ENCODE measurements at regions not wholly inside any gene's neighbourhood (a gene's known extent, or its start where the extent isn't known, plus 50 kb on each side); places are given as distances from the start of the nearest gene placed in this dataset.
"Not testable (repeated sequence)": the region's sequence is repeated elsewhere in the genome, so short reads cannot be mapped to it uniquely, and the experiment has no call there.

GRCh38 chr7:35940695-35941094 lies 139.8 kb downstream of the SEPTIN7 start:
- not testable (repeated sequence) for H3K36me3 Mint-ChIP-seq; ATAC-seq; H3K9me3 Mint-ChIP-seq; DNase-seq (ENCODE audit: low spot score in 2 of 2); H3K27ac Mint-ChIP-seq

DNA sequence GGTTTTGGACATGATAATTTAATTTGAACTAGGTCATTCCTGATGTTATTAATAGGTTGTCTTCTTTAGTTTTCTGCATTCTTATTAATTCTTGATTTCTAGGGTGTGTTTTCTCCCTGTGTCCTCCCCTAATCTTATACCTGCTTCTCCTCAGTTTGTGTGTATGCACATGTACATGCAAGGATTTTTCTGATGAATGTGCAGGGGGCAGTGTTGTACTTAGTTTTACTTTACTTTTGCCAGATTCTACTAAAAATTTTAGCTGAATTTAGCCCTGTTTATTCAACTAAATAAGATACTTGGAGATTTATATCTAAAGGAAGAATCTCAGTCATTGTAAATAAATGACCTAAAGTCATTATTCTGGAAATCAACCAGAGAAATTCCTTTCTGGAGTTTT lies 144.8 kb downstream of the SEPTIN7 start:
- not testable (repeated sequence) for ATAC-seq; DNase-seq (ENCODE audit: low spot score in 2 of 2); H3K9me3 Mint-ChIP-seq; H3K36me3 Mint-ChIP-seq; H3K27ac Mint-ChIP-seq

GRCh38 chr7:35955735-35956134 lies 154.9 kb downstream of the SEPTIN7 start:
- DNase-seq (ENCODE audit: low spot score in 2 of 2); ATAC-seq; H3K27ac Mint-ChIP-seq; H3K9me3 Mint-ChIP-seq; H3K36me3 Mint-ChIP-seq: not testable (repeated sequence)

DNA sequence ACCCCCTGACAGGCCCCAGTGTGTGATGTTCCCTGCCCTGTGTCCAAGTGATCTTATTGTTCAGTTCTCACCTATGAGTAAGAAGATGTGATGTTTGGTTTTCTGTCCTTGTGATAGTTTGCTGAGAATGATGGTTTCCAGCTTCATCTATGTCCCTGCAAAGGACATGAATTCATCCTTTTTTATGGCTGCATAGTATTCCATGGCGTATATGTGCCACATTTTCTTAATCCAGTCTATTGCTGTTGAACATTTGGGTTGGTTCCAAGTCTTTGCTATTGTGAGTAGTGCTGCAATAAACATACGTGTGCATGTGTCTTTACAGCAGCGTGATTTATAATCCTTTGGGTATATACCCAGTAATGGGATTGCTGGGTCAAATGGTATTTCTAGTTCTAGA lies 156.1 kb downstream of the SEPTIN7 start:
- H3K9me3 Mint-ChIP-seq; ATAC-seq; DNase-seq (ENCODE audit: low spot score in 2 of 2): not testable (repeated sequence)

DNA sequence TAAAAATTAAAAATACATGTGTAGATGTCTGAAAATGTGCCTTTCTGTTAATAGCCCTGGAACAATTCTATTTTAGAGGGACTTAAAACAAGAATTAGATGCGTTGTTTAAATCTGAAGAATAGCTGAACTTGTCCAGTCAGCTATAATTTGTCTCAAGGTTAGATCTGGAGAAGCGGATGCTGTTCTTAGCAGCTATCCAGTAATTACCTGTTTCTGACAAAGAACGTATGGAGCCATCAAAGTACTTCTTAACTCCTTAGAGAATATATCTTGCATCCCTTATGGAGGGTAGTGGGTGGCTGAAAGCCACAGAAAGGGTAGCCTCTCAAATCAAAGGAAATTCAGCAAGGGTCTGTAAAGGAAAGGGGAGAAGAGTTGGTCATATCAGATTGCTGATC lies 160.4 kb downstream of the SEPTIN7 start:
- H3K36me3 Mint-ChIP-seq; H3K27ac Mint-ChIP-seq; DNase-seq (ENCODE audit: low spot score in 2 of 2); H3K9me3 Mint-ChIP-seq; ATAC-seq: not testable (repeated sequence)

More for the DNA sequence above, 156.1 kb downstream of the SEPTIN7 start:
- not testable (repeated sequence) for H3K36me3 Mint-ChIP-seq, H3K27ac Mint-ChIP-seq

GRCh38 chr7:35962607-35963006 lies 161.8 kb downstream of the SEPTIN7 start:
- not testable (repeated sequence) for DNase-seq (ENCODE audit: low spot score in 2 of 2); H3K9me3 Mint-ChIP-seq; ATAC-seq; H3K27ac Mint-ChIP-seq; H3K36me3 Mint-ChIP-seq

DNA sequence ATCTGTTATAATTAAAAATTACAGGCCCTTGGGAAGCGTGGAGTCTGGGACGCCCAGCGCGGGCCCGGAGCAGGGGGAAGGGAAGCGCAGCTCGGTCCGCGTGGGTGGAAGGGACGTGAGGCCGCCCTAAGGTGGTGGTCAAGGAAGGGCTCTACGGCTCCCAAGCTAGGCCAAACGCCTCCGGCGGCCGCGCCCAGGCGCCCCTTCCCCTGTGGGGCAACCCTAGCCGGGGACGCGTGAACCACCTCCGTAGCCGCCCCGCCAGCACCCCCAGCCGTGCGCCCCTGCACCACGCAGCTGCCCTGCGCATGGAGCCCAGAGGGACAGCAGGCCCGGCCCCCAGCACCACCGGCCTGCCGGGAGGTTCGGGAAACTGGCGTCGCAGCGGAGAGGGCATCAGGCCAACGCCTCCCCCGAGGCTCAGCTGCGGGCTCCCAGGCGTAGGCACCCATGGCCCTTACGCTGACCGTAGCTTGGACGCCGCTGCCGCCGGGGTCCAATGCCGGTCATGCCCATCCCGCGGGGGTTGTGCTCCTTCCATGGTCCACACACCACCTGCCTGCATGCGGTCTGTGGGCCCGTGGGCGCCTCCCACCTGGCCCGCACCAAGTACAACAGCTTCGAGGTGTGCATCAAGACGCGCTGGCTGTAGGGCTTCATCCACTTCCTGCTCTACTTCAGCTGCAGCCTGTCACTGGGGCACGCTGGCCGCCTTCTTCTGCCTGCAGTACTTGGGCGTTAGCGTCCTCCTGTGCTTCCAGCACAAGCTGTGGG lies 166.7 kb downstream of the SEPTIN7 start:
- DNase-seq (ENCODE audit: low spot score in 2 of 2): no peak

DNA sequence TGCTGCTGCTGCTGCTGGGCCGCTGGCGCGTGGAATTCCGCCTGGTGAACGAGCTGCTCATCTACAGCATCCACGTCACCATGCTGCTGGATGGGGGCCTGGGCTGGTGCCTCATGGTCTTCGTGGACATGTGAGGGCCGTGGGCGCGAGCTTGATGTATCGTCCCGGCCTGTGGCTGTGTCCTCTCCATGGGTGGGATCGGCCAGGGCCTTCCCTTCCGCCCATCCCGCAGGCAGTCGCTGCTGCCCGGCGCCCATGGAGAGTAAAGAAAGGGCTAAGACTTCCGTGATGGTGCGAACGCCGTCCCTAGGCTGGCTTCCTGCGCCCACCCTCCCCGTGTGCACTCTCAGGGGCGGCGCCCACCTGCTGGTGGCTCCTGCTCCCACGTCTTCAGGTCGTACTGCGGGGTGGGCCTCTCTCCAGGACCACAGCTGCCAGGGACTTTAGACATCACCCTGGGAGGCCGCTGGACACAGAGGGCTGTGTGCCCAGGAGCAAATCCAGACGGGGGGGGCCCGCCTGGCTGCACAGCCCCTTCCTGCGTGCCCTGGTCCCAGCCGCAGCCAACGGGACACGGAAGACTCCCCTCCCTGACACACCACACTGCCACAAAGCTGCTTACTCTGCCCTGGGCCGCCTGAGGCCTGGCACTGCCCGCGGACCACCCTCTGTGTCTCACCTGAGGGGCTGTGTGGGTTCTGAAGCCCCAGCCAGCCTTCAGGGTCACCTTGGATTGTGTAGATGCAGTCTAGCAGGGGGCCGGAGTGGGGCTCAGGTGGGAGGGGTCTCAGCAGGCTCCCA lies 167.5 kb downstream of the SEPTIN7 start:
- DNase-seq (ENCODE audit: low spot score in 2 of 2): no peak

More for the DNA sequence above, 166.7 kb downstream of the SEPTIN7 start:
- no peaks in the 10 kb centered on the region for H3K36me3 Mint-ChIP-seq
- H3K9me3 Mint-ChIP-seq: no peaks in the 10 kb centered on the region
- H3K27ac Mint-ChIP-seq: no peak overlapping the region
- no peak for ATAC-seq

DNA sequence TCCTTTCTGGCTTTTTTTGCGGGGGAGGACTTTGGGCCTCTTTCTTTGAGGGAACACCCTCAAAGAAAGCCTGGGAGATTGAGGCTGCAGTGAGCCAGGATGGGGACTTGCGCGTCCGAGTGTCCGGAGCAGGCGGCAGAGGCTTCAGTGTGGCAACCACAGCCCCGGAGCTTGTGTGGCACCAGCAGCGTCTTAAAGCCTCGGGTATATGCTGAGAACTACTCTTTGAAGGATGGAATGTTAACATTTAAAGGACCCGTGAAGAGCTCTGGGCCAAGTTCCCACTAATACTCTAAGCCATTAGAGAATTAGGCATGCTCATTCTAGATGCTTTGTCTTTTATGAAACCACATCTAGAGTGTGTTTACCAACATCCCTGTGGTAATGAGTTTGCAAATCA lies 168.2 kb downstream of the SEPTIN7 start:
- no peaks in the 10 kb centered on the region for H3K36me3 Mint-ChIP-seq
- H3K27ac Mint-ChIP-seq: no peak overlapping the region
- no peaks in the 10 kb centered on the region for H3K9me3 Mint-ChIP-seq
- ATAC-seq (no peak), DNase-seq (ENCODE audit: low spot score in 2 of 2) (no peak)

More for the DNA sequence above, 167.5 kb downstream of the SEPTIN7 start:
- Mint-ChIP-seq H3K9me3 (no peaks in the 10 kb centered on the region), H3K27ac (no peak overlapping the region), H3K36me3 (no peaks in the 10 kb centered on the region)
- ATAC-seq: no peak

DNA sequence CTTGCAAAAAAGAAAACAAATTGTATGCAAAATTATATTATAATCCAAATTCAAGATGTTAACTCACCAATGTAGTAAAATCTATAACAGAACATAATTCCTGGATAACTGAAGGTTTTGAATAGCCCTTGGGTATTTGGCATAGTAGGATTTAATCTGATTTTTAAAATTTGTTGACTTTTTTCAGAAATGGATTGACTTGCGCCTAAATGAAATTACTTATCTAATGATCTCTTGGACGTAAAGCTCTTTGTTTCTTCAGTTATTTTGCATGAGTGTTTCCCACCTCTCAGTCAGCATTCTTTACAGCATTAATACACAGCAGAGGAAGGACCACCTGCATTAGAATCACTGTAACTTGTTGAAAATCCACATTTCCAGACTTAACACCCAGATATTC lies 169.6 kb downstream of the SEPTIN7 start:
- no peak for ATAC-seq
- Mint-ChIP-seq H3K9me3 (no peaks in the 10 kb centered on the region), H3K36me3 (no peaks in the 10 kb centered on the region), H3K27ac (no peak overlapping the region)
- DNase-seq (ENCODE audit: low spot score in 2 of 2): no peak

DNA sequence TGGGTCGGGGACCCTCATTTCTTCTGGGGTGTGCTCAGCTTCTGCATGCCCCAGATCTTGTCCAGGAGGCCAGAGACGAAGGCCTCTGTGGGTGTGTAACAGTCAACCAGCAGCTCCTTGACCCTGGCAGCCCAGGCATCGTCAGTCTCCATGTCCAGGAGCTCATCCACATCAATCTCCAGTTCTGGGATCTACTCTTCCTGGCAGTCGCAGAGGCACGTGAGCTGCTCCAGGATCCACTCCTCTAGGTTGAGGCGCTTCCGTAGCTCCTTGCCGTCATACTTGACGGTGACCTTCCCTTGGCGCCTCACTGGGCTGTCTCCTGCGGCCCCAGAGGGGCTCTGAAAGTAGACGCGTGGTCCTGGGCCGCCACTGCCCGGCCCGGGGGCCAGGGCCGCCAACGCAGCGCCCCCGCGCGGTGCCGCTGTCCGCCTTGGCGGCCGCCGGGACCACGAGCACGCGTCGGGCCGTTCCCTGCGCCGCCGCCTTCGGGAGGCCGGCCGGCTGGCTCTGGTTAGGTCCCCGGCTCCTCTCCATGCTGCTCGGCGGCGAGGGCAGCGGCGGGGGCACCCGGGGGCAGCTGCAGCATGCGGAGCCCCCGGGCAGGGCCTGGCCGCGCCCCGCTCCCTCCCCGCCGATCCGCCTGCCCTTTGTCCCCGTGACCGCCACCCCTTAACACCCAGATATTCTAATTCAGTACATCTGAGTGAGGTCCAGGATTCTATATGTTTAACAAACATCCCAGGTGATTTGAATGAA lies 170.5 kb downstream of the SEPTIN7 start:
- H3K9me3 Mint-ChIP-seq: no peaks in the 10 kb centered on the region
- no peak overlapping the region for H3K27ac Mint-ChIP-seq
- no peaks in the 10 kb centered on the region for H3K36me3 Mint-ChIP-seq
- DNase-seq (ENCODE audit: low spot score in 2 of 2): no peak
- peak; percentile 33 to 47 for ATAC-seq

- DNase-seq (ENCODE audit: low spot score in 2 of 2) (peak in 1 of 2 donors; percentile 53), ATAC-seq (peak; percentile 58 to 59)
- Mint-ChIP-seq H3K36me3 (no peaks in the 10 kb centered on the region), H3K9me3 (no peaks in the 10 kb centered on the region), H3K27ac (no peak overlapping the region)
Observed at GRCh38 chr7:35975851-35976454, 175.1 kb downstream of the SEPTIN7 start.

DNA sequence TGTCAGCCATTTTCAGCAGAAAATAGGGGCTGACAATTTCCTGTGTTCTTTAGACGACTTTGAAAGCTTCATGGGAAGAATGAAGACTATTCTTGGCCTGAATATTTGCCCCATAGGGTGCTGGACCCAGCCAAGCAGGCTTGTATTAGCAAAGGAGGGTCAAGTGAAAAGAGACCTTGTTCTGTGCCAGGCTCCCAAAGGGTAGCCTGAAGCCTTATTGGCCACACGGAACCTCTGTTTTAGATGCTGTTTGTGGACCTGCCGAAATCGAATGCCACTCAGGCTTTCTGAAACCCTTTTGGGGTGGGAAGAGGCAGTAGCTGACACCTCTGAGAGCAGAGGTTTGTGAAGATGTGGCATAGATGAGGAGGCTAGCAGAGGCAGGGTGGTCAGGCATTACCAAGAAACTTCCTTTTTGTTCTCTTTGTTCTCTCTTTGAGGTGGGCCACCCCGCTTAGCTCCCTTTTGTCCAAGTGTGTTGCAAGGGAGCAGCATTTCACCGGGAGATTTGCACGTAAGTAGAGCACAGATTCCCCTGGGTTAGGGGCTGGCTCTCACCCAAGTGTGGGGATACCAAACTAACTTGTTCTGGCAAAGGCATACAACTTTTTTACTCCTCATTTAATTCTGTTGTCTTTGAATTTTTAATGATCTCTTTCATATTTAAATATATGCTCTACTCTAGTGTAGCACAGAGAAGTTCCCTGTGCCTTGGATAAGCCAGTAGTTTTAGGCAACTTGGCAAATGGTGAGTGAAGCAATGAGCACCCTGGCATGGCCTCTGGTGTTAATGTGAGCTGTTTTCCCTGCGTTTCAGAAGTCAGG lies 174.0 kb upstream of the EEPD1 start:
- DNase-seq (ENCODE audit: low spot score in 2 of 2); H3K27ac Mint-ChIP-seq; H3K36me3 Mint-ChIP-seq; ATAC-seq; H3K9me3 Mint-ChIP-seq: not testable (repeated sequence)

GRCh38 chr7:35982600-35982999 lies 170.5 kb upstream of the EEPD1 start:
- no peaks in the 10 kb centered on the region for H3K36me3 Mint-ChIP-seq
- no peaks in the 10 kb centered on the region for H3K9me3 Mint-ChIP-seq
- DNase-seq (ENCODE audit: low spot score in 2 of 2) (no peak), ATAC-seq (no peak)
- no peak overlapping the region for H3K27ac Mint-ChIP-seq

DNA sequence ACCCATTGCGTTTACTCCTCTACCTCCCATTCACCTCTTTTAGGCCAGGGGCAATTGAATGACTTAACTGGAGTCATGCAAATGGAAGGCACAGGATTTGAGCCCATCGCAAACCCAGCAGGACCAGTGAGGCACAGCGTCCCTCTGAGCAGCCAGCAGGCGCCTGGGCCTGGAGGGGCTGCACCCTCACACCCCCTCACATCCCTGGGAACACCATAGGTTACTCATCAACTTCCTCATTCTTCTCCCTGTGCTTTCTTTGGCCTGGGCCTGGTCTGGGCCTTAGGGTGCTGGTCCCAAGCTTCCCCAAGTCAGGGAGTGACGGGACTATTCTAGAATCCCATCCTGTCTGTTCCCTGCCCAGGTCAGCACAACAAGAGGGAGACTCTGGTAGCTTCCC lies 169.4 kb upstream of the EEPD1 start:
- Mint-ChIP-seq H3K9me3 (no peaks in the 10 kb centered on the region), H3K36me3 (no peaks in the 10 kb centered on the region), H3K27ac (no peak overlapping the region)
- ATAC-seq (no peak), DNase-seq (ENCODE audit: low spot score in 2 of 2) (no peak)

Data from activated naive CD4-positive, alpha-beta T cell treated with anti-CD3 and anti-CD28 coated beads, Interleukin-2, amount 50 U/mL, for 72 hours (primary cell).